Astrocyte (in vitro differentiated cells and primary cell): ENCODE measurements at regions not wholly inside any gene's neighbourhood (a gene's known extent, or its start where the extent isn't known, plus 50 kb on each side); places are given as distances from the start of the nearest gene placed in this dataset.

Experiments
- DNase-seq: peaks from one replicate; pipeline ENCODE4 v3.0.0-alpha.2; 2010; ENCODE audit warnings: low read depth
- FAIRE-seq: peaks from 2 replicates; lab custom pipeline; 2011; peaks lifted over from hg19 to GRCh38; lab: Jason Lieb, UNC
- H2AFZ ChIP-seq: 2 replicates; pipeline ENCODE4 v1.6.0; 2012; ENCODE audit warnings: low read depth, low read length, inconsistent platforms
- H3K27ac ChIP-seq: 2 replicates; pipeline ENCODE4 v1.5.1; 2011; ENCODE audit warnings: low read depth, low read length, inconsistent platforms
- H3K27me3 ChIP-seq: 2 replicates; pipeline ENCODE4 v1.6.0; 2011; ENCODE audit warnings: low read length, inconsistent platforms; ENCODE audit not compliant: insufficient read depth
- H3K36me3 ChIP-seq: 2 replicates; pipeline ENCODE4 v1.5.1; 2011; ENCODE audit warnings: low read length, inconsistent platforms; ENCODE audit not compliant: insufficient read depth
- H3K4me1 ChIP-seq: 2 replicates; pipeline ENCODE4 v1.5.1; 2011; ENCODE audit warnings: low read length, inconsistent platforms; ENCODE audit not compliant: insufficient read depth
- H3K4me2 ChIP-seq: 2 replicates; pipeline ENCODE4 v1.6.0; 2012; ENCODE audit warnings: low read length, inconsistent platforms
- H3K4me3 ChIP-seq: 2 replicates; pipeline ENCODE4 v1.5.1; 2011; ENCODE audit warnings: low read depth, mild to moderate bottlenecking, low read length, inconsistent platforms; ENCODE audit not compliant: insufficient read depth
- H3K79me2 ChIP-seq: 2 replicates; pipeline ENCODE4 v1.6.0; 2012; ENCODE audit warnings: mild to moderate bottlenecking, low read length, inconsistent platforms; ENCODE audit not compliant: insufficient read depth
- H3K9ac ChIP-seq: 2 replicates; pipeline ENCODE4 v1.6.0; 2012; ENCODE audit warnings: mild to moderate bottlenecking, low read length, inconsistent platforms
- H3K9me3 ChIP-seq: 2 replicates; pipeline ENCODE4 v1.5.1; 2012; ENCODE audit warnings: low read depth, mild to moderate bottlenecking, low read length, inconsistent platforms; ENCODE audit not compliant: insufficient read depth
- H4K20me1 ChIP-seq: 2 replicates; pipeline ENCODE4 v1.6.0; 2012; ENCODE audit warnings: low read length, inconsistent platforms; ENCODE audit not compliant: insufficient read depth
- H3K27ac Mint-ChIP-seq: one replicate; pipeline ENCODE4 v1.8.0; 2021; ENCODE audit warnings: mild to moderate bottlenecking, mixed read lengths; ENCODE audit not compliant: unreplicated experiment
- H3K27me3 Mint-ChIP-seq: one replicate; pipeline ENCODE4 v1.8.0; 2021; ENCODE audit warnings: low read depth, mixed read lengths; ENCODE audit not compliant: unreplicated experiment
- H3K36me3 Mint-ChIP-seq: one replicate; pipeline ENCODE4 v1.8.0; 2021; ENCODE audit warnings: low read depth, mixed read lengths; ENCODE audit not compliant: unreplicated experiment
- H3K4me1 Mint-ChIP-seq: one replicate; pipeline ENCODE4 v1.8.0; 2021; ENCODE audit warnings: low read depth, mixed read lengths; ENCODE audit not compliant: unreplicated experiment
- H3K4me3 Mint-ChIP-seq: one replicate; pipeline ENCODE4 v1.8.0; 2021; ENCODE audit warnings: mild to moderate bottlenecking, moderate library complexity, mixed read lengths; ENCODE audit not compliant: unreplicated experiment
- H3K9me3 Mint-ChIP-seq: one replicate; pipeline ENCODE4 v1.8.0; 2021; ENCODE audit warnings: mild to moderate bottlenecking, mixed read lengths; ENCODE audit not compliant: unreplicated experiment
- CTCF ChIP-seq: IDR thresholded peaks from 2 replicates; pipeline ENCODE4 v1.5.1; 2011; ENCODE audit warnings: low read depth, mild to moderate bottlenecking, inconsistent platforms, low read length, moderate library complexity; ENCODE audit not compliant: insufficient read depth
- EZH2 ChIP-seq: IDR thresholded peaks from 2 replicates; pipeline ENCODE4 v1.6.1; 2012; ENCODE audit warnings: mild to moderate bottlenecking, low read length, inconsistent platforms; ENCODE audit not compliant: insufficient read depth

DNA sequence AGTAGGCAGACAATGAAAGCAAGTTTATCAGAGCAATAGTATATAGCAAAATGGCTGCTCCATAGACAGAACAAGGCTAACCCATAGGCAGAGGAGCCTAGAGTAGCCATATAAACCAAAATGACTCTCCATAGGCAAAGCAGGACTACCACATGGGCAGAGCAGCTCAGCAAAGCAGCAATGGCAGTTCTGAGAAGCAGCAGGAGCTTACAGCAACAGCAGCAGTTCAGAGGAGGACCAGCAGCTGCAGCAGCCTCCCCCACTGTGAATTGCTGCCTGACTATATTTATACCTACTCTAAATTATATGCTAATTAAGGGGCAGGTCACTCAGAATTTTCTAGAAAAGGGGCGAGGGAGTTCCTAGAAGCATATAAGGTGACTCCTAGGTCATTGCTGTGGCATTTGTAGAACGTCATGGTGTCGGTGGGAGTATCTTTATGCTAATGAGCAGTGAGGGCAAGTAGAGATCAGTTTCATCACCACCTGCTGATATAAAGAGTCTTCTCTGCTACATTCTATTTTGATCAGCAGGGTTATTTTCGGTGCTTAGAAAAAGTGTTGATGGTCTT, 1115.5 kb downstream of the DTWD2 start:
- H3K27ac ChIP-seq, result no peak overlapping the region
- no peaks in the 10 kb centered on the region for H4K20me1 ChIP-seq
- peaks cover 6% of the 10 kb centered on the region for H3K9me3 Mint-ChIP-seq
- no peak for TF ChIP-seq EZH2
- TF ChIP-seq CTCF, result no peak
- no peak overlapping the region for H3K27ac Mint-ChIP-seq
- H3K79me2 ChIP-seq, result no peaks in the 10 kb centered on the region
- H2AFZ ChIP-seq, result no peak overlapping the region
- FAIRE-seq (no peak), DNase-seq (no peak)
- no peak overlapping the region for H3K4me2 ChIP-seq
- H3K9me3 ChIP-seq, result no peaks in the 10 kb centered on the region
- no peak overlapping the region for H3K4me3 Mint-ChIP-seq
- H3K9ac ChIP-seq, result no peak overlapping the region
- no peaks in the 10 kb centered on the region for H3K4me1 Mint-ChIP-seq
- H3K4me3 ChIP-seq, result no peak overlapping the region
- no peaks in the 10 kb centered on the region for H3K36me3 Mint-ChIP-seq
- no peaks in the 10 kb centered on the region for H3K4me1 ChIP-seq
- no peaks in the 10 kb centered on the region for H3K36me3 ChIP-seq
- no peaks in the 10 kb centered on the region for H3K27me3 Mint-ChIP-seq
- H3K27me3 ChIP-seq, result no peaks in the 10 kb centered on the region

GRCh38 chr5:117869596-117869995, 1118.8 kb downstream of the DTWD2 start:
- no peak overlapping the region for H3K9ac ChIP-seq
- H3K4me3 Mint-ChIP-seq, result no peak overlapping the region
- no peak overlapping the region for H3K27ac Mint-ChIP-seq
- no peak overlapping the region for H3K4me3 ChIP-seq
- no peak overlapping the region for H3K4me2 ChIP-seq
- H3K36me3 ChIP-seq, result no peaks in the 10 kb centered on the region
- H3K9me3 Mint-ChIP-seq, result peaks cover 2% of the 10 kb centered on the region
- no peaks in the 10 kb centered on the region for H3K27me3 Mint-ChIP-seq
- no peaks in the 10 kb centered on the region for H3K4me1 Mint-ChIP-seq
- no peaks in the 10 kb centered on the region for H3K4me1 ChIP-seq
- H3K36me3 Mint-ChIP-seq, result no peaks in the 10 kb centered on the region
- no peaks in the 10 kb centered on the region for H3K79me2 ChIP-seq
- no peaks in the 10 kb centered on the region for H3K9me3 ChIP-seq
- TF ChIP-seq CTCF, result no peak
- TF ChIP-seq EZH2, result no peak
- FAIRE-seq, result no peak
- H3K27ac ChIP-seq, result no peak overlapping the region
- H4K20me1 ChIP-seq, result no peaks in the 10 kb centered on the region
- DNase-seq, result no peak
- no peaks in the 10 kb centered on the region for H3K27me3 ChIP-seq
- H2AFZ ChIP-seq, result no peak overlapping the region

DNA sequence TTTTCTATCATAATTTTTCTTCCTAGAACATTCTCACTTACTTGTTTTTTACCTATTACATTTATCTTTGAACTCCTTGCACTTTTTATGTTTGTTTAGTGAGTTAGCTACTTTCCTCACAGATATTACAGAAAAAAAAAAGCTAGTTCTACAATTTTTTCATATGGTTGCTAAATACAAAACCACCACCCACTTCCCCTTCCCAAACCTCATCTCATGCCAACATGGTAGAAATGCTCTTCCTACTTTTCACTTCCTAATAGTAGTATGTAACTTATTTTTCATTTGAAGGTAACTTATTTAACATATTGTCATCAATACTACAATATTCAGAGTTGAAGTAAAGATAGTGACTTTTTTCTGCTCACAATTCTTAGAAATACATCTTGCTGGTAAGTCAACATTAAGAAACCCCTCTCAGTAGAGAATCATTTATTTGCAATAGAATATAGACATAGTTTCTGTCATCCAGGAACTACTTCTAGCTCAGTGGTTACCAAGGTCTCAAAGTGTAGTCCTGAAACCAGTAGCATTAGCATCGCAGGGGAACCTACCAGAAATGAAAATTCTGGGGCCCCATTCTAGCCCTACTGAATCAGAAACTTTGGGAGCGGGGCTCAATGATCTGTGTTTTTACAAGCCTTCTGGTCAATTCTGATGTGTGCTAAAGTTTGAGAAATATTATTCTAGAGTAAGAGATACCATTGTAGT, 1124.6 kb downstream of the DTWD2 start:
- TF ChIP-seq CTCF (no peak), EZH2 (no peak)
- H3K4me1 ChIP-seq, result no peaks in the 10 kb centered on the region
- Mint-ChIP-seq H3K27me3 (no peaks in the 10 kb centered on the region), H3K27ac (no peak overlapping the region), H3K36me3 (no peaks in the 10 kb centered on the region), H3K9me3 (no peaks in the 10 kb centered on the region), H3K4me3 (no peak overlapping the region), H3K4me1 (no peaks in the 10 kb centered on the region)
- H3K27ac ChIP-seq, result no peak overlapping the region
- no peaks in the 10 kb centered on the region for H3K36me3 ChIP-seq
- DNase-seq, result no peak
- FAIRE-seq, result no peak
- H2AFZ ChIP-seq, result no peak overlapping the region
- no peak overlapping the region for H3K4me3 ChIP-seq
- H3K9me3 ChIP-seq, result no peaks in the 10 kb centered on the region
- H3K27me3 ChIP-seq, result no peaks in the 10 kb centered on the region
- no peak overlapping the region for H3K9ac ChIP-seq
- H3K4me2 ChIP-seq, result no peak overlapping the region
- H4K20me1 ChIP-seq, result no peaks in the 10 kb centered on the region
- no peaks in the 10 kb centered on the region for H3K79me2 ChIP-seq
